Germinal center (tissue), 1 donor: ENCODE measurements at regions not wholly inside any gene's neighbourhood (a gene's known extent, or its start where the extent isn't known, plus 50 kb on each side); places are given as distances from the start of the nearest gene placed in this dataset.
"Not testable (repeated sequence)": the region's sequence is repeated elsewhere in the genome, so short reads cannot be mapped to it uniquely, and the experiment has no call there.

Experiments used
- DNase-seq: peaks from one replicate; pipeline ENCODE4 v3.0.0; 2012; ENCODE audit warnings: mixed read lengths, low spot score

- no peak for DNase-seq
Observed at GRCh38 chr5:82493221-82493620, 215.1 kb upstream of the RPS23 start.

DNA sequence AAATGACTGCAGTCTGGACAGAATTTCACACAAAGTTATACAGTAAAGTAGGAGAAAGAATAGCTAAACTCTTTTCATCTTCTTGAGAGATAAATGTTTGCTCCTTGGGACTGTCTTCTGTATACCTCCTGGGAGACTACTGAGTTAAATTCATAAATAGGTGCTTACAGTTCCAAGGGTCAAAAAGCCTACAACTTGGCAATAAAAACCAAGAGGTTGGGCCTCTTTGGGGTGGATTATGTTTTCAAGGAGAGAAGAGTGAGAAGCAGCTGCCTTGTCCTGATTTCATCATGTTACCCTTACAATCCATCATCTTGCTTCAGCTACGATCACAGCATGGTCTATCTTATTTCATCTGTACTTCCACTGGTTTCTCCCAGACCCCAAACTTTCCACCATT lies 213.2 kb upstream of the RPS23 start:
- DNase-seq = no peak

GRCh38 chr5:82489683-82490082 lies 211.5 kb upstream of the RPS23 start:
- no peak for DNase-seq

DNA sequence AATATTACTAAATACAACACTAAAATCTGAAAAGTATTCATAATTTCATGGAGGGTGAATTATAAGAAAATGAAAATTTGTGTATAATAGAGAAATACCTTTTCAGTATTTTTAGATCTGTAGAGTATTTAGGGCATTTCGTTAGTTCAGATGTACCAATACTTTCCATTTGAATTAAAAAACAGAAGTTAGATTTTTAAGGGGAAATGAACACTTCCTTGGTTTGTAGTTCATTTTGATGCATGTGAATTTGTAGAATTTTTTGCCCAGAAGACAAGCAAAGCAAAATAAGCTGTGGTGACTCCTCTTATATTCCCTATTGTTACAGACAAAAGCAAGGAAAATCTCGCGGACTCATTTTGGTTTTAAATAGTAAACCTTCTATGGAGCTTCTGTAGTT lies 209.0 kb upstream of the RPS23 start:
- no peak for DNase-seq

DNA sequence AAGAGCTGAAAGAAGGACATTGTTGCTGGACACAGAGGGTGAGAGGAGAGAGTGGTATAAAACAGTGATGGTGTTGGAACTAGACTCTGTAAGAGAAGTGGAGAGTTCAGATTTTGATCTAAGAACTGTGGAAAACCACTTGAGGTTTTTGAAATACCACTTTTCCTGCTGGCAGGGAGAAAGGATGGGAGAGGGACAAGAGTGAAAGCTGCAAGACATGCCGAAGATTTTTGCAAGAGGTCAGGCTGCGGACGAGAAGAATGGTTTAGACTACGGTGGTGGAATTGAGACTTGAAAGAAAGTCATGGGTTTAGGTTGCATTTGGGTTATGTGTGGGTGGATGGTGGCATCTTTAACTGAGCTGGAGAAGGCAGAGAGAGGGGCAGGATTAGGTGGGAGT lies 202.2 kb upstream of the RPS23 start:
- DNase-seq = no peak

DNA sequence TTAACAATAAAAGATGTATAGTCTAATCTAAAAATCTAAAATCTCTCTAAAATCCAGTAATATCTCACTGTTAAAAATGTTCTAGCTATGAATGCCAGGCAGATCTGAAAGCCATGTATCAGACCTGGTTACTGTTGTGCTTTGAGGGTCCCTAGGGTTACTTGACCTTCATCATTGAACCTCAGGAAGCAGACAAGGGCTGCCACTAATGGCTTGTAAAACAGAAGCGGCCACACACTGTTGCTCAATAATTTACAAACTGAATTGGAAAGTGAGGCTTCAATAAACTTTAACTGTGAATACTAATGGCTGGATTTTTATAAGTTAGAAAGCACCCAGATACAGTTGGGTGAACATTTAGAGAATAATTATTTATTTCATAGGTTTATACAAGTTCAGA lies 198.0 kb upstream of the RPS23 start:
- no peak for DNase-seq

DNA sequence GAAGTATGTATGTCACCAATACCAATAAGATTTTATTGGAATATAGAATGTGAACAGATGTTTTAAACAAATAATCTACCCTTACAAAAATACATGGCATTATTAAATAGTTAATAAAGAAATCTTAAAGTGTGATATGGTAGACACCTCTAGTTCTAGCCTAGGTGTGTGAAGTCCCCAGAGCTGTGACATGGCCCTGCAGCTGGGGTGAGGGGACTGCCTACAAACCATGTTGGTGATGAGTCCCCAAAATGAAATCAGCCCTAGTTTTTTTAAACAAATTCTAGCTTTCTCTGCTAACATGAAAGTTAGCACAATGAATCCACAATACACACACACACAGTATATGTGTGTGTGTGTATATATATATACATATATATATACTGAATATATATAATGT lies 195.1 kb upstream of the RPS23 start:
- DNase-seq = no peak

DNA sequence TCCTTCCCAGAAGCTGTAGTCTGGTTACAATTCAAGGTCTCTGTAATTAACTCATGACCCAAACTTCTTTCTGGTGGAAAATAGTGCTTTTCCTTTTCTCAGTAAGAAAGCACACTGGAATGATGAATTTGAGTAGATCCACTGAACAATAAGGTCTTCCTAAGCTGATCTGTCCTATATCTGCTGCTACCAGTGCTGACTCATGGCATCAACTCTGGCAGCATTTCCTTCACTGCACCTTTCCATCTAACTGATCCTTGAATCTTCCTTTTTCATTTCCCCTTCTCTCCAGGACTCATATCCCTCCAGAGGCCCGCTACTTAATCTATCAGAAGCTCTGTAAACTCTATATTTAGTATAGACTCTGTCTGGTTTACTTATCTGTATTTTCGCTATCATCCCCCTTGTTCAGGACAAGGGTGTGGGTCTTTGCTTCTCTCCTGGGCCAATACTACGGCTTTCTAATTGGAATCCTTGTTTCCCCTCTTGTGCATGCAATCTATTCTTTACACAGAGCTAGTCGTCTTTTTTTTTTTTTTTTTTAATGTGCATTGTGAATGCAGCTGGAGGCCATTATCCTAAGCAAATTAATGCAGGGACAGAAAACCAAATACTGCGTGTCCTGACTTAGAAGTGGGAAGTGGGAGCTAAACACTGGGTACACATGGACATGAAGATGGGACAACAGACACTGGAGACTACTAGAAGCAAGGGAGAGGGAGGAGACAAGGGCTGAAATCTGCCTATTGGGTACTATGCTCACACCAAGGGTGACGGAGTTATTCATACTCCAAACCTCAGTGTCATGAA lies 192.2 kb upstream of the RPS23 start:
- DNase-seq = no peak

DNA sequence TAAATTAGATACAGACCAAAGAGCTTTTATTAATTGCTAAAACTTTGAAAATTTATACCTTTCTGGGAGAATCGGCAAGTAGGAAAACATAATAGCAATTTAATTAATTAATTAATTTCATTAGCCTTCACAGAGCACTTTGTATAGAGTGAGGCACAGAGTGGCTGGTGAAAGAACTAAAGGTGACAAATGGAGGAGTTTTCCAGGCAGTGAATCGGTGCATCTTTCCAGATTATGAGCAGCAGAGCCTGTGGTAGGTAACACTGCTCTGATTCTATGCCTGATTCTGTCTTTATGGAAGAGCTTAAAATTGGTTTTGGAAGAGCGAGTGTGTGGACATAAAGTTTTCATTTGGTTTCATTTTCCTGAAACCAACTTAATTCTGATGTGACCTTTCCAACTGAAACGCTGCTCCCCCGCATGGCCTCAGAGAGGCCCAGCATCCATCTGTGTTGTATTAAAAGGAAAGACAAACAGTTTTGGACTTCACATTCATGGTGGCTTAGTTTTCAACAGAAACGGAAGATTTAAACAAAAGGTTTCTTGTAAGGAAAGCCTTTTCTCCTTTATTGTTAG lies 188.9 kb upstream of the RPS23 start:
- no peak for DNase-seq

GRCh38 chr5:82465235-82465634 lies 187.1 kb upstream of the RPS23 start:
- no peak for DNase-seq

GRCh38 chr5:82459626-82460025 lies 181.5 kb upstream of the RPS23 start:
- DNase-seq = no peak

DNA sequence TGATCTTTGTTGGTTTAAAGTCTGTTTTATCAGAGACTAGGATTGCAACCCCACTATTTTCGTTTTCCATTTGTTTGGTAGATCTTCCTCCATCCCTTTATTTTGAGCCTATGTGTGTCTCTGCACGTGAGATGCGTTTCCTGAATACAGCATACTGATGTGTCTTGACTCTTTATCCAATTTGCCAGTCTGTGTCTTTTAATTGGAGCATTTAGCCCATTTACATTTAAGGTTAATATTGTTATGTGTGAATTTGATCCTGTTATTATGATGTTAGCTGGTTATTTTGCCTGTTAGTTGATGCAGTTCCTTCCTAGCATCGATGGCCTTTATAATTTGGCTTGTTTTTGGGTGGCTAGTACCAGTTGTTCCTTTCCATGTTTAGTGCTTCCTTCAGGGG lies 177.2 kb upstream of the RPS23 start:
- DNase-seq = not testable (repeated sequence)

- no peak for DNase-seq
Observed at GRCh38 chr5:82448374-82448773, 170.2 kb upstream of the RPS23 start.

DNA sequence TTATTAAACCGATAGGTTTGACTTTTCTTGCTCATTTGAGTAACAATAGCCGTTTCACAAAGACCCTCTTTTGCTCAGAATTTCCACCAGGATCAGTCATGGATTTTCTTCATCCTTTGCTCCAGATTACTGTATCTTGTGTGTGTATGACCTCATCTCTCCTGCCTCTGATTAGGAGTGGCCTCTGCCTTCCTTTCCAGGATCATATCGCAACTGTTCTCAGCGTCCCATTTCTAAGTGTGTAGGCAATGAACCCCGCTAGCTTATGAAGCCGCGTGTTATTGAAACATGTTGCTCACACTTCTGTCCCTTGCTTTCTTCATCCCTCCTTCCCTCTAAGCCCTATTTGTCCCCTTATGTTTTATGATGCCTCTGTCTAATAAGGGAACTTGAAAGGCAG lies 169.8 kb upstream of the RPS23 start:
- no peak for DNase-seq

GRCh38 chr5:82446809-82447208 lies 168.7 kb upstream of the RPS23 start:
- DNase-seq = no peak

GRCh38 chr5:82445726-82446335 lies 167.7 kb upstream of the RPS23 start:
- DNase-seq = no peak

GRCh38 chr5:82439750-82440445 lies 161.7 kb upstream of the RPS23 start:
- no peak for DNase-seq

- not testable (repeated sequence) for DNase-seq
Observed at GRCh38 chr5:82437565-82437964, 159.4 kb upstream of the RPS23 start.

- DNase-seq = no peak
Observed at GRCh38 chr5:82436291-82436690, 158.1 kb upstream of the RPS23 start.

GRCh38 chr5:82434696-82435660 lies 156.8 kb upstream of the RPS23 start:
- DNase-seq = not testable (repeated sequence)

- no peak for DNase-seq
Observed at GRCh38 chr5:82426464-82427154, 148.5 kb upstream of the RPS23 start.
